OCI-LY7 (cell line): ENCODE measurements at regions not wholly inside any gene's neighbourhood (a gene's known extent, or its start where the extent isn't known, plus 50 kb on each side); places are given as distances from the start of the nearest gene placed in this dataset.

Experiments used
- BruUV-seq: library from RNA; stranded (reverse); fragments of 400-500 nt; replicated peaks from 2 replicates; lab custom pipeline; 2021; lab: Mats Ljungman, UMichigan
- CTCF ChIA-PET: fragments of 300-600 bp; sonication (Branson Sonifier 250); formaldehyde crosslinking; loops from one replicate; lab custom pipeline; 2022; ENCODE audit warnings: antibody characterized with exemption; ENCODE audit not compliant: unreplicated experiment; lab: Charles Lee
- POLR2A ChIA-PET: fragments of 300-600 bp; sonication (Branson Sonifier 250); formaldehyde crosslinking; loops from one replicate; lab custom pipeline; 2022; ENCODE audit warnings: antibody characterized with exemption; lab: Charles Lee
- DNase-seq: peaks from one replicate; pipeline ENCODE4 v3.0.0-alpha.2; 2015; ENCODE audit warnings: low spot score
- H2AFZ ChIP-seq: fragments of 200-600 bp; sonication (generic), shearing (Covaris generic); 2 replicates; pipeline ENCODE4 v1.6.1; 2014; ENCODE audit warnings: mild to moderate bottlenecking, antibody characterized with exemption, low read length, moderate library complexity
- H3K27ac ChIP-seq: fragments of 200-600 bp; sonication (generic); 2 replicates; pipeline ENCODE4 v1.5.1; 2014; ENCODE audit warnings: mixed run types, low read depth, mild to moderate bottlenecking, moderate library complexity, low read length, inconsistent platforms; ENCODE audit not compliant: poor library complexity, severe bottlenecking
- H3K36me3 ChIP-seq: fragments of 200-600 bp; sonication (generic); 2 replicates; pipeline ENCODE4 v1.6.1; 2014; ENCODE audit warnings: mild to moderate bottlenecking, antibody characterized with exemption, low read length, moderate library complexity, mixed read lengths; ENCODE audit not compliant: insufficient read depth
- H3K4me1 ChIP-seq: fragments of 200-600 bp; sonication (generic); 2 replicates; pipeline ENCODE4 v1.5.1; 2014; ENCODE audit warnings: mild to moderate bottlenecking, low read length; ENCODE audit not compliant: insufficient read depth, poor library complexity, severe bottlenecking
- H3K4me2 ChIP-seq: fragments of 200-600 bp; sonication (generic); 2 replicates; pipeline ENCODE4 v1.6.1; 2014; ENCODE audit warnings: mild to moderate bottlenecking, low read length
- H3K4me3 ChIP-seq: fragments of 200-600 bp; sonication (generic); 2 replicates; pipeline ENCODE4 v1.5.1; 2014; ENCODE audit warnings: mild to moderate bottlenecking, low read depth, low read length; ENCODE audit not compliant: poor library complexity, severe bottlenecking
- H3K79me2 ChIP-seq: fragments of 200-600 bp; sonication (generic); 2 replicates; pipeline ENCODE4 v1.6.1; 2016; ENCODE audit warnings: low read depth, mild to moderate bottlenecking, low read length, moderate library complexity, mixed read lengths; ENCODE audit not compliant: insufficient read depth
- H3K9me2 ChIP-seq: fragments of 200-600 bp; sonication (generic); 2 replicates; pipeline ENCODE4 v1.6.1; 2016; ENCODE audit warnings: mild to moderate bottlenecking, low read length, mixed read lengths; ENCODE audit not compliant: insufficient read depth
- H3K9me3 ChIP-seq: fragments of 200-600 bp; sonication (generic); 2 replicates; pipeline ENCODE4 v1.6.1; 2014; ENCODE audit warnings: mild to moderate bottlenecking, mixed run types, low read length, mixed read lengths
- H4K20me1 ChIP-seq: fragments of 200-600 bp; sonication (generic); 2 replicates; pipeline ENCODE4 v1.6.1; 2014; ENCODE audit warnings: mild to moderate bottlenecking, antibody characterized with exemption, low read length, moderate library complexity, mixed read lengths; ENCODE audit not compliant: insufficient read depth
- EZH2phosphoT487 ChIP-seq: fragments of 200-600 bp; sonication (generic); IDR thresholded peaks from 2 replicates; pipeline ENCODE4 v1.6.1; 2018; ENCODE audit warnings: low read depth, borderline replicate concordance, mild to moderate bottlenecking, mixed run types, antibody characterized with exemption, low read length, moderate library complexity, mixed read lengths
- intact Hi-C: fragments of 100-400 bp; cut with micrococcal nuclease; formaldehyde crosslinking; loops from one replicate; pipeline ENCODE4 v1.10.0; 2022; ENCODE audit not compliant: unreplicated experiment
- TF ChIP-seq, protein P1 (sequence below): fragments of 200-600 bp; sonication (generic); conservative IDR thresholded peaks from 2 replicates; pipeline ENCODE4 v1.5.1; 2014; ENCODE audit warnings: mild to moderate bottlenecking, antibody characterized with exemption, low read length, moderate library complexity, mixed read lengths

DNA sequence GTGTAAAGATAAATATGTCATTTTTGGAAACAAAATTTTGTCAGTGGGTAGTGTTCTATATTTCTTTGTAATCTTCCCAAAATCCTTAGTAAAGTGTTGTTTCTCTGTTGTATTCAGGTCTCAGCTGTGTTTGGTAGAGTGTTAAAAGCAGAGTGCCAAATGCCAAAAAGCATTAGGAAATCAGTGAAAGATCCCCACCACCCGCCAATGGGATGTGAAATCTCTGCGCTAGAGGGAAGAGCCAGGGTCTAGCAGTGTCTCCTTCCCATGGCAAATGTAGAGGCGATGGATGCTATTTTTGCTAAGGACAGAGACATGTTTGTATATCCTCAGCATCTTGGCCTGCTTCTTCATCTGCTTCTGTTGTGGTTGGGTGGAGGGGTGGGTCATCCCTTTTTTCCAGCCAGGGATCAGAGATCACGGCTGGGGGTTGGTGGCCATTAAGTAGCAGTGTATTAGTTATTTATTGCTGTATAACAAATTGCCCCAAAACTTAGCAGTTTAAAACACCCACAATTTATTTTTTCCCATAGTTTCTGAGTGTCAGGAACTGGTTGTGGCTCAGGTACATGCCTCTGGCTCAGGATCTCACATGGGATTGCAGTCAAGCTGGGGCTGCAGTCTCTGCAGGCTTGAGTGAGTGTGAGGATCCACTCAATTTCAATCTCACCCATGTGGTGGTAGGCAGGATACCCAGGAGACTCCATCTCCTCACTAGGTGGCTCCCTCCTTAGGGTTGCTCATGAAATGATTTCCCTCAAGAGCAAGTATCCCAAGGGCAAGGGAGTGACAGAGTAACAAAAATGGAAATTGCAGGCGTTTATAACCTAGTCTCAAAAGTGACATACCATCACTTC is 211.9 kb downstream of the MYCN start:
- no TSS peak for BruUV-seq
- H3K79me2 ChIP-seq = no peaks in the 10 kb centered on the region
- DNase-seq = no peak
- ChIA-PET CTCF (no interaction called here), POLR2A (interaction anchor here (1.4 kb wide), 1 partner anchor 16 kb away, joined by 3 read pairs; no protein-coding TSS in a partner anchor)
- no peaks in the 10 kb centered on the region for H3K9me2 ChIP-seq
- H3K4me1 ChIP-seq = no peaks in the 10 kb centered on the region
- H2AFZ ChIP-seq = no peak overlapping the region
- no peak for TF ChIP-seq EZH2phosphoT487
- TF ChIP-seq, protein P1, sequence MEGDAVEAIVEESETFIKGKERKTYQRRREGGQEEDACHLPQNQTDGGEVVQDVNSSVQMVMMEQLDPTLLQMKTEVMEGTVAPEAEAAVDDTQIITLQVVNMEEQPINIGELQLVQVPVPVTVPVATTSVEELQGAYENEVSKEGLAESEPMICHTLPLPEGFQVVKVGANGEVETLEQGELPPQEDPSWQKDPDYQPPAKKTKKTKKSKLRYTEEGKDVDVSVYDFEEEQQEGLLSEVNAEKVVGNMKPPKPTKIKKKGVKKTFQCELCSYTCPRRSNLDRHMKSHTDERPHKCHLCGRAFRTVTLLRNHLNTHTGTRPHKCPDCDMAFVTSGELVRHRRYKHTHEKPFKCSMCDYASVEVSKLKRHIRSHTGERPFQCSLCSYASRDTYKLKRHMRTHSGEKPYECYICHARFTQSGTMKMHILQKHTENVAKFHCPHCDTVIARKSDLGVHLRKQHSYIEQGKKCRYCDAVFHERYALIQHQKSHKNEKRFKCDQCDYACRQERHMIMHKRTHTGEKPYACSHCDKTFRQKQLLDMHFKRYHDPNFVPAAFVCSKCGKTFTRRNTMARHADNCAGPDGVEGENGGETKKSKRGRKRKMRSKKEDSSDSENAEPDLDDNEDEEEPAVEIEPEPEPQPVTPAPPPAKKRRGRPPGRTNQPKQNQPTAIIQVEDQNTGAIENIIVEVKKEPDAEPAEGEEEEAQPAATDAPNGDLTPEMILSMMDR = no peak
- intact Hi-C loops = no loop called here
- H4K20me1 ChIP-seq = no peaks in the 10 kb centered on the region
- no peaks in the 10 kb centered on the region for H3K9me3 ChIP-seq
- H3K27ac ChIP-seq = no peak overlapping the region
- no peaks in the 10 kb centered on the region for H3K36me3 ChIP-seq
- no peak overlapping the region for H3K4me2 ChIP-seq
- H3K4me3 ChIP-seq = no peak overlapping the region

DNA sequence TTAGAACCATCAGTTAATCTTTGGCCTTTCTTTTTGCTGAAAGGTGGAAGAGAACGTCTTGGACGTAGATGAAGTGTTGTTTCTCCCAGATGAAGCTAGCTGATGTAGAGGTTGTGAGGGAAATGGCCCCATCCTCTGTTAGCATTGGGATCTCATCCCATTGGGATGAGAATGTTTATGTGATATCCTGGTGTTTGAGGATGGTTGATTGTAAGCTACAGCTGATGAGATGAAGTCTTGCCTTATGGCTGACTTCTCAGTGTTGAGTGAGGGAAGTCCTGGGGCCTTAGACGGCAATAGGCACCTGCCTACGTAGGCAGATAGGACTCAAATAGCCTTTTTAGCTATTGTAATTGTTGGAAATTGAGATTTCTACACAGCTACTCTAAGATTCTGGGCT is 211.3 kb downstream of the MYCN start:
- ChIA-PET CTCF (no interaction called here), POLR2A (interaction anchor here (1.4 kb wide), 1 partner anchor 16 kb away, joined by 3 read pairs; no protein-coding TSS in a partner anchor)
- no peaks in the 10 kb centered on the region for H3K79me2 ChIP-seq
- intact Hi-C loops = no loop called here
- BruUV-seq = no TSS peak
- no peaks in the 10 kb centered on the region for H3K9me3 ChIP-seq
- H3K9me2 ChIP-seq = no peaks in the 10 kb centered on the region
- no peak overlapping the region for H3K4me2 ChIP-seq
- no peaks in the 10 kb centered on the region for H4K20me1 ChIP-seq
- no peak for DNase-seq
- no peaks in the 10 kb centered on the region for H3K36me3 ChIP-seq
- H3K27ac ChIP-seq = no peak overlapping the region
- no peak overlapping the region for H3K4me3 ChIP-seq
- TF ChIP-seq, protein P1 = no peak
- no peak for TF ChIP-seq EZH2phosphoT487
- no peak overlapping the region for H2AFZ ChIP-seq
- no peaks in the 10 kb centered on the region for H3K4me1 ChIP-seq

DNA sequence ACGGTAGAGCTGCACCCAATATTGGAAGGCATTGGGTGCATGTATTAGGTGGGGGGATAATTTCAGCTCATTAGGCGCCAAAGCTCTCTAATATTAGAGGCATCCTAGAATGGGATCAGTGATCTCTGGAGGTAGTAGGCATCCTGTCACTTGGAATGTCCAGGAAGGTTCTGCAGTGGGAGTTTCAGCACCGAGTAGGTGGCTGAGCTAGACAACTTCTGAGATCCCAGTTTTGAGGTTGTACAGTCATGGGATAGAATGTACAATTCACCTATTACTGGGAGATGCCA is 210.9 kb downstream of the MYCN start:
- POLR2A ChIA-PET = interaction anchor here (0.7 to 1.4 kb wide), 2 partner anchors 15 to 1296 kb away, joined by 3 read pairs; no protein-coding TSS in a partner anchor
- TF ChIP-seq EZH2phosphoT487 = no peak
- TF ChIP-seq, protein P1 = no peak
- H3K36me3 ChIP-seq = no peaks in the 10 kb centered on the region
- CTCF ChIA-PET = no interaction called here
- H3K4me2 ChIP-seq = no peak overlapping the region
- H4K20me1 ChIP-seq = no peaks in the 10 kb centered on the region
- no peaks in the 10 kb centered on the region for H3K4me1 ChIP-seq
- no TSS peak for BruUV-seq
- no peaks in the 10 kb centered on the region for H3K79me2 ChIP-seq
- no peaks in the 10 kb centered on the region for H3K9me2 ChIP-seq
- no peak overlapping the region for H3K27ac ChIP-seq
- no peak for DNase-seq
- no peak overlapping the region for H2AFZ ChIP-seq
- H3K4me3 ChIP-seq = no peak overlapping the region
- intact Hi-C loops = no loop called here
- H3K9me3 ChIP-seq = no peaks in the 10 kb centered on the region
